Stomach (tissue), 4 donors: ENCODE measurements at regions not wholly inside any gene's neighbourhood (a gene's known extent, or its start where the extent isn't known, plus 50 kb on each side); places are given as distances from the start of the nearest gene placed in this dataset.

Experiments
- EP300 ChIP-seq: sonication (generic); formaldehyde crosslinking; IDR thresholded peaks from one replicate; pipeline ENCODE4 v1.6.1; 2017; ENCODE audit warnings: antibody characterized with exemption
- POLR2A ChIP-seq, 4 donors: fragments of 450-650 bp; IDR thresholded peaks; one replicate each; pipeline ENCODE4 v1.6.1; 2016; ENCODE audit warnings: antibody characterized with exemption in 4 of 4, control low read depth in 2 of 4, mild to moderate bottlenecking in 1 of 4, moderate library complexity in 1 of 4
- POLR2AphosphoS5 ChIP-seq, 3 donors: sonication (generic); formaldehyde crosslinking; IDR thresholded peaks; one replicate each; pipeline ENCODE4 v1.6.1; 2016; ENCODE audit warnings: antibody characterized with exemption in 3 of 3
- TF ChIP-seq, protein P1 (sequence below), 7 experiments: fragments of 450-650 bp in 4 of 7; fragments of 200-600 bp in 3 of 7; sonication (generic) in 3 of 7; IDR thresholded peaks; one replicate each; pipeline ENCODE4 v1.5.1; 2016 to 2019; ENCODE audit warnings: antibody characterized with exemption in 7 of 7, control low read depth in 2 of 7, mild to moderate bottlenecking in 1 of 7

DNA sequence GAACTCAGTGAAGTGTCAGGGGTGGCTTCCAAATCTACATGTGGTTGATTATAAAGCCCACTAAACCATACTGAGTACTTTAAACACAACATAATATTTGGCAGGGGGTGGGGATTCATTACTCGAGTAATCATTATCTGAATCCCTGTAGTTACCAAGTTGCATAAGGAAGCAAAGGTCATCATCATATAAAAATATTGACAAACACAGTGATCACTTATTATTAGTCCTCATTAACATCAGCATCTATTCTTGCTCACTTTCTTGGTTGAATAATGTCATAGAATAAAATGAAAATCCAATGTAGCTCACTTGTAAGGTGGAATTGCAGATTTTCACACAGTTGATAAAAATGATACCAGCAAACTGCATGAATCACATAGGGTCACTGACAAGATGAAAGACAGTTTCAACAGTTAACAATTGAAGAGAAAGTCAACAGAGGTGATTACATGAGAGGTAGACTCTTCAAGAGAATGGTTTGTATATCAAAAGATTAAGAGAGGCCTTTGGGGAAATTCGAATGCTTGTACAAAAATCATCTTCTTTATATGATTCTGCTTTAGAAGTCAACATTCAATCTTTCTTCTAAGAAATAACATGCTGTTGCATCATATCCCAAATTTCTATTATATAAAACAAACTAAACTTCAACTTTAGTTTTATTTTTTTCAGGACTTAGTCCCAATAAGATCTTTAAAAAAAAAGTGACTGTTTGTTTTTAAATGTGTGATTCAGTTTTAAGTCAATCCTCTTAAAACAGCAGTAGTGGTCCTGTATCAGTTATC is 185.5 kb upstream of the KLF14 start:
- no peak for TF ChIP-seq POLR2A (IDR thresholded peaks at IDR 0.05)
- TF ChIP-seq, protein P1, sequence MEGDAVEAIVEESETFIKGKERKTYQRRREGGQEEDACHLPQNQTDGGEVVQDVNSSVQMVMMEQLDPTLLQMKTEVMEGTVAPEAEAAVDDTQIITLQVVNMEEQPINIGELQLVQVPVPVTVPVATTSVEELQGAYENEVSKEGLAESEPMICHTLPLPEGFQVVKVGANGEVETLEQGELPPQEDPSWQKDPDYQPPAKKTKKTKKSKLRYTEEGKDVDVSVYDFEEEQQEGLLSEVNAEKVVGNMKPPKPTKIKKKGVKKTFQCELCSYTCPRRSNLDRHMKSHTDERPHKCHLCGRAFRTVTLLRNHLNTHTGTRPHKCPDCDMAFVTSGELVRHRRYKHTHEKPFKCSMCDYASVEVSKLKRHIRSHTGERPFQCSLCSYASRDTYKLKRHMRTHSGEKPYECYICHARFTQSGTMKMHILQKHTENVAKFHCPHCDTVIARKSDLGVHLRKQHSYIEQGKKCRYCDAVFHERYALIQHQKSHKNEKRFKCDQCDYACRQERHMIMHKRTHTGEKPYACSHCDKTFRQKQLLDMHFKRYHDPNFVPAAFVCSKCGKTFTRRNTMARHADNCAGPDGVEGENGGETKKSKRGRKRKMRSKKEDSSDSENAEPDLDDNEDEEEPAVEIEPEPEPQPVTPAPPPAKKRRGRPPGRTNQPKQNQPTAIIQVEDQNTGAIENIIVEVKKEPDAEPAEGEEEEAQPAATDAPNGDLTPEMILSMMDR (IDR thresholded peaks at IDR 0.05) = no peak
- TF ChIP-seq EP300 = no peak
- TF ChIP-seq POLR2AphosphoS5 (IDR thresholded peaks at IDR 0.05) = no peak
